ENCODE measurements at regions not wholly inside any gene's neighbourhood (a gene's known extent, or its start where the extent isn't known, plus 50 kb on each side); places are given as distances from the start of the nearest gene placed in this dataset.

DNA sequence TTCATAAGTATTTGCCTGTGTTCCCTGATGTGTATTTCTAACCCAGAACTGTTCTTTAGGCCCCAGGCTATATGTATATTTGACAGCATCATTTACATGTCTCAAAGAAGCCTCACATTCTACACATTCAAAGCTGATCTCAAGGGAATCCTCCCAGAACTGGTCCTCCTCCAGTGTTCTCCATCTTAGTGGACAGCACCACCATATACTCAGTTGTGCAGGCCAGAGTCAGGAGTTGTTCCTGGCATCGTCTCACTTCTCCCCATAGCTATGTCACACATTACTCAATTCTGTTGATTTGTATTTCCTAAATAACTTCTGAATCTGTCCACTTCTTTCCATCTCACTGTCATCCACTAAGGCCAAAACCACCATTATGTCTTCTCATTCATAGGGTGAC lies 82.8 kb upstream of the TRPC3 start:
- Histone ChIP-seq H3K27me3 (replicated peaks; ENCODE audit: insufficient read depth, low read depth, low read length, poor library complexity) (no peaks in the 10 kb centered on the region), H3K36me3 (ENCODE audit: insufficient read depth, low read length, poor library complexity, severe bottlenecking) (no peaks in the 10 kb centered on the region), H3K27ac (ENCODE audit: low read depth, low read length, poor library complexity, severe bottlenecking) (no peak overlapping the region), H3K4me1 (ENCODE audit: insufficient read depth, low read length, poor library complexity, severe bottlenecking) (peaks cover 10% of the 10 kb centered on the region), H3K4me3 (ENCODE audit: low read depth, low read length, poor library complexity, severe bottlenecking) (no peak overlapping the region), H3K9me3 (ENCODE audit: low read depth, low read length, poor library complexity, severe bottlenecking) (no peaks in the 10 kb centered on the region)
- BruUV-seq (replicated peaks) = no TSS peak
- ChIA-PET CTCF (no interaction called here), POLR2A (ENCODE audit: low non-redundant PET) (no interaction called here)
- TF ChIP-seq, protein P1, sequence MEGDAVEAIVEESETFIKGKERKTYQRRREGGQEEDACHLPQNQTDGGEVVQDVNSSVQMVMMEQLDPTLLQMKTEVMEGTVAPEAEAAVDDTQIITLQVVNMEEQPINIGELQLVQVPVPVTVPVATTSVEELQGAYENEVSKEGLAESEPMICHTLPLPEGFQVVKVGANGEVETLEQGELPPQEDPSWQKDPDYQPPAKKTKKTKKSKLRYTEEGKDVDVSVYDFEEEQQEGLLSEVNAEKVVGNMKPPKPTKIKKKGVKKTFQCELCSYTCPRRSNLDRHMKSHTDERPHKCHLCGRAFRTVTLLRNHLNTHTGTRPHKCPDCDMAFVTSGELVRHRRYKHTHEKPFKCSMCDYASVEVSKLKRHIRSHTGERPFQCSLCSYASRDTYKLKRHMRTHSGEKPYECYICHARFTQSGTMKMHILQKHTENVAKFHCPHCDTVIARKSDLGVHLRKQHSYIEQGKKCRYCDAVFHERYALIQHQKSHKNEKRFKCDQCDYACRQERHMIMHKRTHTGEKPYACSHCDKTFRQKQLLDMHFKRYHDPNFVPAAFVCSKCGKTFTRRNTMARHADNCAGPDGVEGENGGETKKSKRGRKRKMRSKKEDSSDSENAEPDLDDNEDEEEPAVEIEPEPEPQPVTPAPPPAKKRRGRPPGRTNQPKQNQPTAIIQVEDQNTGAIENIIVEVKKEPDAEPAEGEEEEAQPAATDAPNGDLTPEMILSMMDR (conservative IDR thresholded peaks at IDR 0.05; ENCODE audit: low read depth, low read length) = no peak
- TF ChIP-seq EZH2 (IDR thresholded peaks at IDR 0.05; ENCODE audit: borderline replicate concordance, low read depth, low read length, poor library complexity, severe bottlenecking) = no peak
- no peak for DNase-seq (ENCODE audit: low spot score)
- intact Hi-C loops (cut with micrococcal nuclease; ENCODE audit: unreplicated experiment) = no loop called here

DNA sequence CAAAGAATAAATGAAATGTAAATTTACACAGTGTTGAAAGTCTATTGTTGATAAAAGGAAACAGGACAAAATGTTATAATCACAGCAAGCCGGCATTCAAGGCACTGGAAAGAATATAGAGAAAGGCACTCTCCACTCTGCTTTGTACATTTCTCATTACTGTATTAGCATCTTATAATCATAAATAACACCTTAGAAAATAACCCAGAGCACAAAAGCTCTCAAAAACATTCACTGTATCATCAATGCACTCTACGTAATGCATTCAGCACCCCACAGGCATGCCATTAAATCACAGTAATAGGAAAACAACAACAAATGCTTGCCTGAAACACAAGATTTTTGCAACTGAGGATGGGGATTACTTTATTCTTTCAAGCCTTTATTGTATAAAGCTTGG lies 75.3 kb upstream of the TRPC3 start:
- ChIA-PET CTCF (no interaction called here), POLR2A (ENCODE audit: low non-redundant PET) (no interaction called here)
- TF ChIP-seq EZH2 (IDR thresholded peaks at IDR 0.05; ENCODE audit: borderline replicate concordance, low read depth, low read length, poor library complexity, severe bottlenecking) = no peak
- TF ChIP-seq, protein P1 (conservative IDR thresholded peaks at IDR 0.05; ENCODE audit: low read depth, low read length) = no peak
- Histone ChIP-seq H3K9me3 (ENCODE audit: low read depth, low read length, poor library complexity, severe bottlenecking) (no peaks in the 10 kb centered on the region), H3K27ac (ENCODE audit: low read depth, low read length, poor library complexity, severe bottlenecking) (no peak overlapping the region), H3K36me3 (ENCODE audit: insufficient read depth, low read length, poor library complexity, severe bottlenecking) (no peaks in the 10 kb centered on the region), H3K4me3 (ENCODE audit: low read depth, low read length, poor library complexity, severe bottlenecking) (no peak overlapping the region), H3K4me1 (ENCODE audit: insufficient read depth, low read length, poor library complexity, severe bottlenecking) (no peaks in the 10 kb centered on the region), H3K27me3 (replicated peaks; ENCODE audit: insufficient read depth, low read depth, low read length, poor library complexity) (no peaks in the 10 kb centered on the region)
- BruUV-seq (replicated peaks) = no TSS peak
- intact Hi-C loops (cut with micrococcal nuclease; ENCODE audit: unreplicated experiment) = no loop called here
- no peak for DNase-seq (ENCODE audit: low spot score)

DNA sequence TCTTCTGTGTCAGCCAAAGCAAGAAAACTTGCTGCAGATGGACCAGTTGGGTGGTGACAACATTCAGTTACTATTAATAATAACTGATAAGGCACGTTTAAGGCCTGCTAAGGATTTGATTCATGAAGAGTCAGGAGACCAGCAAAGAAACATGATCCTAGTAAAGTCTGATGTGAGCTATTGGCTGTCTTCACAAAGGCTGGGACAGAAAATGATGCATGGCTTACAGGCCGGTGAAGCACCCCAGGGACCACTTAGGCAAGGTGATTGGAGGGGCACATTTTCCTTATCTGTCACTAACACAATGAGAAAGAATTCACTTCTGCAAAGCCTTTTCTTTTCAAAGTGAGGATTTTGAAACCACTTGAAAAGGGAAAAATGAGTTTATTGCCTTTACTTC lies 65.4 kb upstream of the TRPC3 start:
- POLR2A ChIA-PET (ENCODE audit: low non-redundant PET) = no interaction called here

More for the DNA sequence above, 65.4 kb upstream of the TRPC3 start:
- Histone ChIP-seq H3K4me1 (ENCODE audit: insufficient read depth, low read length, poor library complexity, severe bottlenecking) (no peaks in the 10 kb centered on the region), H3K9me3 (ENCODE audit: low read depth, low read length, poor library complexity, severe bottlenecking) (no peaks in the 10 kb centered on the region), H3K27me3 (replicated peaks; ENCODE audit: insufficient read depth, low read depth, low read length, poor library complexity) (no peaks in the 10 kb centered on the region), H3K4me3 (ENCODE audit: low read depth, low read length, poor library complexity, severe bottlenecking) (no peak overlapping the region), H3K27ac (ENCODE audit: low read depth, low read length, poor library complexity, severe bottlenecking) (no peak overlapping the region), H3K36me3 (ENCODE audit: insufficient read depth, low read length, poor library complexity, severe bottlenecking) (no peaks in the 10 kb centered on the region)
- CTCF ChIA-PET = no interaction called here
- BruUV-seq (replicated peaks) = no TSS peak
- TF ChIP-seq EZH2 (IDR thresholded peaks at IDR 0.05; ENCODE audit: borderline replicate concordance, low read depth, low read length, poor library complexity, severe bottlenecking) = no peak
- TF ChIP-seq, protein P1 (conservative IDR thresholded peaks at IDR 0.05; ENCODE audit: low read depth, low read length) = no peak
- peak; percentile 31 for DNase-seq (ENCODE audit: low spot score)
- intact Hi-C loops (cut with micrococcal nuclease; ENCODE audit: unreplicated experiment) = no loop called here
